Right cardiac atrium (tissue), 5 donors: ENCODE measurements at regions not wholly inside any gene's neighbourhood (a gene's known extent, or its start where the extent isn't known, plus 50 kb on each side); places are given as distances from the start of the nearest gene placed in this dataset.
A peak's percentile ranks its signal among the peaks of the same experiment; 100 is the strongest.

Source experiments
- ATAC-seq, 2 donors: fragments of 200-7000 bp; cut with Tn5 transposase; one replicate each; pipeline versions ENCODE4 v1.8.0 to v1.9.1; 2020; ENCODE audit warnings: moderate library complexity in 2 of 2, mild to moderate bottlenecking in 1 of 2
- DNase-seq, 3 donors: peaks; one replicate each; pipeline ENCODE4 v3.0.0-alpha.2; 2020
- H3K27ac ChIP-seq: one replicate; pipeline ENCODE4 v1.5.1; 2013; ENCODE audit warnings: mild to moderate bottlenecking, low read length, control low read depth, moderate library complexity
- H3K27me3 ChIP-seq: one replicate; pipeline ENCODE4 v1.6.1; 2013; ENCODE audit not compliant: control insufficient read depth, insufficient read depth
- H3K4me1 ChIP-seq: one replicate; pipeline ENCODE4 v1.6.1; 2013; ENCODE audit warnings: low read length; ENCODE audit not compliant: control insufficient read depth, insufficient read depth
- H3K4me3 ChIP-seq: one replicate; pipeline ENCODE4 v1.5.1; 2013; ENCODE audit warnings: low read length, control low read depth
- H3K9me3 ChIP-seq: one replicate; pipeline ENCODE4 v1.6.1; 2013; ENCODE audit warnings: low read length; ENCODE audit not compliant: control insufficient read depth
- WGBS: extraction: QIAGEN DNeasy Blood & Tissue Kit; methylation state at CpG from one replicate; pipeline ENCODE4 v1.1.7; 2013; 5-methylcytosine and 5-hydroxymethylcytosine counted together
- intact Hi-C, 4 donors: fragments of 100-400 bp; cut with DNase I; formaldehyde crosslinking; loops; one replicate each; pipeline versions ENCODE4 v1.11.0 to v1.14.0; 2022 to 2023
- donor health status: healthy with polysubstance abuse.
- donor health status: DM: no; HTN: yes; CAD: no.
- donor health status: DM: no; HTN: no; CAD: no.
- donor health status: DM: no; HTN: yes; CAD: no; lungs with severe emphysema.
- donor health status: DM: yes; HTN: yes; CAD: no.

DNA sequence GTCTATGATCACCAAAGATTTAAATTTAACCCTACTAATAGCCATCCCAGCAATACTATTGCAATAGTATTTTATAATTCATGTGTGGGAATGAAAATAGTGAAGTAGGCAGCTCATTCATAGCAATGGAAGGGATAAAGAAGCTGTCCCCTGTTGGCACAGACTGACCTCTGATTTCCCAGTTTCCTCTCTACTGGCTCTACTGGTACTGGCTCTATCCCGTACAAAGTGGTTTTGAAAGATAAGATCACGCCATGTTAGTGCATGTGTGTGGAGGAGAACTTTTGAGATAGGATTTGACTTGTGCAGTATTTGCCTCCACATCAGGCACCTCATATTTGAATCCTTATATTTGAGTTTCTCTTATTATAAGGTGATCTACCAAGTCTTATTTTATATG is 227.3 kb upstream of the ADGRL2 start:
- H3K27ac ChIP-seq: no peak overlapping the region
- no peak overlapping the region for H3K4me3 ChIP-seq
- DNase-seq (no peak), ATAC-seq (peak in 1 of 2 donors; percentile 60)
- peaks cover 6% of the 10 kb centered on the region for H3K4me1 ChIP-seq
- intact Hi-C loops: no loop called here
- no peaks in the 10 kb centered on the region for H3K9me3 ChIP-seq
- no peaks in the 10 kb centered on the region for H3K27me3 ChIP-seq
- 35% methylated on average over 2 of the region's 2 CpGs for WGBS

DNA sequence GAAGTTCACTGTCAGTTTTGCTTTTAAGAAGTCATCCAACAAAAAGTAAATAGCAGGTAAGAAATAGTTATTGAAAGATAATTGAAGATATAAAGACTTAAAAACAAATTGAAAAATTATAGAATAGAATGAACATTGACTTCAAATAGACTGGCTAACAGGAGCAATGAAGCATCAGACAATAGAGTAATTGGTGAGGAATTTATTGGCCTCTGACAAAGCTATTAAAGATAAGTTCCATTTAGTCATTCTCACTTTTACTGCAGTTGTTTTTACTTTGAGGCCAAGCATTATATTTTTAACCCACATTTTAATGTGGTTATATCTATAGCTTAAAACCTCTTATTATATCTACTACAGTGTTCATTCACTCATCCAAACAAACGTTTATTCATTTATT is 228.8 kb upstream of the ADGRL2 start:
- DNase-seq (no peak), ATAC-seq (no peak)
- no peaks in the 10 kb centered on the region for H3K27me3 ChIP-seq
- peaks cover 4% of the 10 kb centered on the region for H3K4me1 ChIP-seq
- intact Hi-C loops: no loop called here
- H3K9me3 ChIP-seq: no peaks in the 10 kb centered on the region
- no peak overlapping the region for H3K4me3 ChIP-seq
- no peak overlapping the region for H3K27ac ChIP-seq
- WGBS: 46% methylated on average over 1 of the region's 1 CpG

DNA sequence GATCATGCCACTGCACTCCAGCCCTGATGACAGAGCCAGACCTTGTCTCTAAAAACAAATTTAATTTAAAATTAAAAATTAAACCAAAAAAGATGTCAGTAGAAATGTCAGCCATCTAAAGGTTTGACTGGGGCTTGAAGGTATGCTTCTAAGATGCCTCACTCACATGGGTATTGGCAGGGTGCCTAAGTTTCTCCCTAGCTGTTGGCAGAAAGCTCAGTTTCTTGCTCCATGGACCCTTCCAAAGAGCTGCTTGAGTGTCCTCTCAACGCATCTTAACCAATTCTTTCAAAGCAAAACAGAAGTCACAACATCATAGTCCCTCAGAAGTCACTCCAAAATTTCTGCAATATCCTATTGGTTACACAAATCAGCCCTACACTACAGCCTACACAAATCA is 231.0 kb upstream of the ADGRL2 start:
- H3K9me3 ChIP-seq: no peaks in the 10 kb centered on the region
- ATAC-seq: no peak
- H3K27ac ChIP-seq: no peak overlapping the region
- H3K4me1 ChIP-seq: peaks cover 4% of the 10 kb centered on the region
- WGBS: 88% methylated on average over 1 of the region's 1 CpG
- intact Hi-C loops: no loop called here
- no peak for DNase-seq
- H3K4me3 ChIP-seq: no peak overlapping the region
- H3K27me3 ChIP-seq: no peaks in the 10 kb centered on the region

- Histone ChIP-seq H3K27ac (no peak overlapping the region), H3K27me3 (no peaks in the 10 kb centered on the region), H3K9me3 (no peaks in the 10 kb centered on the region), H3K4me1 (no peaks in the 10 kb centered on the region), H3K4me3 (no peak overlapping the region)
- ATAC-seq (no peak), DNase-seq (no peak)
- intact Hi-C loops: no loop called here
These were observed 237.1 kb upstream of the ADGRL2 start for GRCh38 chr1:81563632-81564031.

DNA sequence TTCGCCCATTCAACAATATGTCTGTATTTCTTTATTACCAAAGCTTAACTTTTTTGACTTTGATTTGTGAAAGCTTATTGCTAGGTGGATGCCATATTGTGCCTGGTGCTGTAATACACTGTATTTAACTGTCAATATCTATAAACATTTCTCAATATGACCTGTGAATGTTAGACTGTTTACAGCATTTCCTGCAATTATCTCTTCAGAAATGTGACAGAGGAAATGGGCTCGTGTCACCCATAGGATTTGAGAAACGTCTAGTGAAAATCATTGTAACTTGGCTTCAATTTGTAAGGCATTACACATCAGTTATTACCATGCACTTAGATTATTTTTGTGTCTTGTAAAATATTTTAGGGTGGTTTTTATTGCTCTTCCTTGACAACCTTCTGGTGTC is 237.8 kb upstream of the ADGRL2 start:
- no peak for DNase-seq
- no peaks in the 10 kb centered on the region for H3K9me3 ChIP-seq
- no peak overlapping the region for H3K27ac ChIP-seq
- WGBS: 66% methylated on average over 3 of the region's 3 CpGs
- H3K27me3 ChIP-seq: no peaks in the 10 kb centered on the region
- H3K4me3 ChIP-seq: no peak overlapping the region
- H3K4me1 ChIP-seq: no peaks in the 10 kb centered on the region
- intact Hi-C loops: no loop called here
- no peak for ATAC-seq

DNA sequence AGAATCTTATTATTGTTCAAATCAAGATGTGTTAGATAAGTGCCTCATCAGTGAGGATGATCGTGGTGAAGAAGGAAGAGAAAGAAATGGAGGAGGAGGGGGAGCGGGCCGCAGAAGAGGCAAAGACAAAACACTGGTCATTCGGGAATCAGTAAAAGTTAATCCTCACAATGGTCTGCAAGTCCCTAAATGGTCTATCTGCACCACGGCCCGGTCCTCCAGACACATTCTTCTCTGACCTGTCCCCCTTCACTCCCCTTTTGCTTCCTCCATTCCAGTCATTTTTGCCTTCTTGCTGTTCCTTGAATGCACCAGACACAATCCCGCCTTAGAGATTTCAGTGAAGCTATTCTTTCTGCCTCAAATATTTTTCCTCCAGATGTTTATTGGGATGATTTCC is 240.1 kb upstream of the ADGRL2 start:
- ATAC-seq (no peak), DNase-seq (no peak)
- Histone ChIP-seq H3K4me1 (no peaks in the 10 kb centered on the region), H3K27ac (no peak overlapping the region), H3K4me3 (no peak overlapping the region), H3K9me3 (no peaks in the 10 kb centered on the region), H3K27me3 (no peaks in the 10 kb centered on the region)
- intact Hi-C loops: no loop called here
- WGBS: 91% methylated on average over 7 of the region's 7 CpGs

GRCh38 chr1:81559662-81560350 is 240.9 kb upstream of the ADGRL2 start:
- intact Hi-C loops: loop anchor here in 1 of 4 donors (10.0 kb wide), 1 partner anchor 195 kb away; no protein-coding TSS in a partner anchor
- no peak for ATAC-seq

DNA sequence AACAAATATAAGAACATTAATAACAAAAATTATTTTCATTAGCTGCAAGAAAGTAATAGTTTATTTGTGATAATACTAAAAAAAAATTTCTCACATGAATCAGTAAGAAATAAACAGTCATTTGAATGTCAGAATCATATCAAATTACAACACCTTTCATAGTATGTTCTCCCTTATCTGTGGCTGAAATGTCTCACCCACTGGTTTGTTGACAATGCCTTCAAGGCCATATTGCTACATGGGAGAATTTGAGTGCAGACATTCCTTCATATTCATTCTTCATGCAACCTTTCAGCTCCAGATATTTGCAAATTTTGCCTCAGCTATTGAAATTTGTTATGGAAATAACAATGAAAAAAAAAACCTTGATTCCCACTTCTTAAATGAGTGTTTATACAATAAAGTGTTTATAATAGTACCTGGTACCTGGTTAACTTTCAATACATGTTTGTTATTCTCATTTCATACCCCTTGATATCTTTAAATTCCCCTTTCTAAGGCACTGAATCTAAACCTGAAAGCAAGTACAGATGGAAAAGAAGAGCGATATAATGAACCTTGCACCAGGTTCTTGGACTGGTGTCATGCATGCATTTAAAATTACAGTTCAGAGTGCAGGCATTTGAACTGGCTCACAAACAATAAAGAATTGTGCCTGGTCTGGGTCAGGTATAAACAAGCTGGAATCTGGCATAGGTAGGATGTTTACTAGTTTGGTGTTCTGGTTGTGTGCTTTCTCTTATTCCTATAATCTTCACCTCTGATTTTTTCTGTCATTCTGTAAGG is 242.2 kb upstream of the ADGRL2 start:
- no peak overlapping the region for H3K27ac ChIP-seq
- H3K4me1 ChIP-seq: no peaks in the 10 kb centered on the region
- no peak for DNase-seq
- H3K4me3 ChIP-seq: no peak overlapping the region
- intact Hi-C loops: loop anchor here in 1 of 4 donors (10.0 kb wide), 1 partner anchor 196 kb away; no protein-coding TSS in a partner anchor
- 96% methylated on average over 1 of the region's 1 CpG for WGBS
- ATAC-seq: no peak
- H3K9me3 ChIP-seq: no peaks in the 10 kb centered on the region
- no peaks in the 10 kb centered on the region for H3K27me3 ChIP-seq

More at GRCh38 chr1:81559662-81560350, 240.9 kb upstream of the ADGRL2 start:
- Histone ChIP-seq H3K27me3 (no peaks in the 10 kb centered on the region), H3K27ac (no peak overlapping the region), H3K4me1 (no peaks in the 10 kb centered on the region), H3K9me3 (no peaks in the 10 kb centered on the region), H3K4me3 (no peak overlapping the region)
- 50% methylated on average over 1 of the region's 1 CpG for WGBS
- no peak for DNase-seq

- intact Hi-C loops: loop anchor here in 1 of 4 donors (10.0 kb wide), 1 partner anchor 198 kb away; no protein-coding TSS in a partner anchor
- ATAC-seq: no peak
- WGBS: 87% methylated on average over 11 of the region's 11 CpGs
- H3K9me3 ChIP-seq: no peaks in the 10 kb centered on the region
- no peak overlapping the region for H3K4me3 ChIP-seq
- DNase-seq: peak in 1 of 3 donors; percentile 37
- no peaks in the 10 kb centered on the region for H3K27me3 ChIP-seq
- H3K4me1 ChIP-seq: no peaks in the 10 kb centered on the region
- no peak overlapping the region for H3K27ac ChIP-seq
These were observed 243.8 kb upstream of the ADGRL2 start for GRCh38 chr1:81556968-81557367.

DNA sequence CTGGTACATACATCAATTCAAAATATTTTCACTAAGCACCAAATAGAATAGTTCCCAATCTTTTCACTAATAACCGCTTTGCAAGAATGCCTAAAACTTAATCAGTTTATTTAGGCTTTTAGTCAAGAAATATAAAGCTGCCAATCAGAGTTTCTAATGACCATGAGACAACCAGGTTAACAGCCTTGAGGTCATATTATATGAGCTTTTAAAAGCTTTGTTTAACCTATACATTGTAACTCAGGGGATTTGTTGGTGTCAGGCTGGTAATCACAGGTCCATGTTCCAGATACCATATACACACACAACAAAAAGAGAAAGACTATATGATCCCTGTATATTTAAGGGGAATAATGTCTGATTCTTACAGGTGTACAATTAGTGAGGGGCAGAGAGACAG is 246.2 kb upstream of the ADGRL2 start:
- DNase-seq (no peak), ATAC-seq (no peak)
- 0% methylated on average over 1 of the region's 1 CpG for WGBS
- no peaks in the 10 kb centered on the region for H3K9me3 ChIP-seq
- no peak overlapping the region for H3K27ac ChIP-seq
- H3K27me3 ChIP-seq: no peaks in the 10 kb centered on the region
- intact Hi-C loops: loop anchor here in 1 of 4 donors (10.0 kb wide), 1 partner anchor 200 kb away; no protein-coding TSS in a partner anchor
- no peak overlapping the region for H3K4me3 ChIP-seq
- H3K4me1 ChIP-seq: no peaks in the 10 kb centered on the region

DNA sequence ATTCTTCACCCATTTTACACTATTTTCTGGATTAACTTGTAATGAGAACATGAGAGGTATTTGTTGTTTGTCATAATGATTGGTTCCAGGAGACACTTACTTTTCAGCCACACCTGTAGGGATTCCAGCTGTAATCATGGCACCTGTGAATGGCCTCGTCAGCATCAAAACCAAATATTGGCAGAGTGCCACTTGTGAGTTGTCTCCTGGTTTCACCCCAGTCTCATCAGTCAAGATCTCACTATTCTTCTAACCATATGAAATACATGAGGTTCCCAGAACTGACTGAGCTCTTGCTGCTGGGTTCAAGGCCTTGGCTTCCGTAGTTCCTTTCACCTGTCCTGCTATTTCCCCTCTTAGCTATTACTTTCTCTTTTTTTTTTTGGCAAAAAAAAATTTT is 246.6 kb upstream of the ADGRL2 start:
- Histone ChIP-seq H3K4me3 (no peak overlapping the region), H3K4me1 (no peaks in the 10 kb centered on the region), H3K27ac (no peak overlapping the region), H3K27me3 (no peaks in the 10 kb centered on the region), H3K9me3 (no peaks in the 10 kb centered on the region)
- no peak for ATAC-seq
- 83% methylated on average over 2 of the region's 2 CpGs for WGBS
- no peak for DNase-seq
- intact Hi-C loops: loop anchor here in 1 of 4 donors (10.0 kb wide), 1 partner anchor 201 kb away; no protein-coding TSS in a partner anchor
